ENCODE measurements at regions not wholly inside any gene's neighbourhood (a gene's known extent, or its start where the extent isn't known, plus 50 kb on each side); places are given as distances from the start of the nearest gene placed in this dataset.

DNA sequence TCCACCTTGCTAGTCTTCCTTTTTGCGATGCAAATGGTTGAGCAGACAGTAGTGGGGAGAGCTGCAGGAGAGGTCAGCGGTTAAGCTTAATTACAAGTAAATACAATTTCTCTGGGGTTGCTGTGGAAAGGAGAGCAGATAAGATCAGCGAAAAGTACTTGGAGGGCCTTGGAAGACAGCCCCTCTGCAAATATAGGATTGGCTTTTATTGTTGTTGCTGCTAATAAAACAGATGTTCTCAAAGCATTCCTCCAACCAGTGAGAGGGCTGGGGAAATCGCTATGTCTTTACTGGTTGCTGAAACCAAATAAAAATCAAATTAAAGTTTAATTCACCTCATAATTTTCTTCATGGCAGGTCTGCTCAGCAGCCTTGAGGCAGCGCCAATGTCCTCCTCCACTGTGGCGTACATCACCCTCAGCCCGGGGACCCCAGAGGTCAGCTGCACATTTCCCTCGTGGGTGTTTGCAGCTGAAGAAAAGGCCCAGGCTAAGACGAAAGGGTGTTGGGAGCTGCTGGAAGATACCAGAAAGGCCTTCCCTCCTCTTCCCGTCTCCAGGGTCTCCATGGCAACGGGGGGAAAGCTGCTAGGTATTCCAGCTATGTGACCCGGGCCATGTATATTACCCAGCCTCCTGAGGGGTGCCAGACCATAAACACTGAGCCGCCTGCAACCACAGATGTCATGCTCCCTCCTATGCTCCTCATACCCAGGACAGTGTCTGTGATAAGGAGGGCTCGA is 54.6 kb upstream of the POU2F1 start:
- H3K4me3 Mint-ChIP-seq: no peak overlapping the region
- DNase-seq: no peak
- intact Hi-C loops (cut with micrococcal nuclease): no loop called here
- H3K36me3 Mint-ChIP-seq: no peaks in the 10 kb centered on the region
- no peaks in the 10 kb centered on the region for H3K4me1 ChIP-seq (ENCODE audit: control insufficient read depth in 1 of 2, insufficient read depth in 2 of 2, low read length in 2 of 2)
- no peak overlapping the region for H3K27ac Mint-ChIP-seq
- H3K9me3 ChIP-seq (replicated peaks in 1 of 2; ENCODE audit: control insufficient read depth in 1 of 2, insufficient read depth in 1 of 2, low read length in 2 of 2): peaks cover 0 to 3% of the 10 kb centered on the region in 2 donors
- TF ChIP-seq, protein P1, sequence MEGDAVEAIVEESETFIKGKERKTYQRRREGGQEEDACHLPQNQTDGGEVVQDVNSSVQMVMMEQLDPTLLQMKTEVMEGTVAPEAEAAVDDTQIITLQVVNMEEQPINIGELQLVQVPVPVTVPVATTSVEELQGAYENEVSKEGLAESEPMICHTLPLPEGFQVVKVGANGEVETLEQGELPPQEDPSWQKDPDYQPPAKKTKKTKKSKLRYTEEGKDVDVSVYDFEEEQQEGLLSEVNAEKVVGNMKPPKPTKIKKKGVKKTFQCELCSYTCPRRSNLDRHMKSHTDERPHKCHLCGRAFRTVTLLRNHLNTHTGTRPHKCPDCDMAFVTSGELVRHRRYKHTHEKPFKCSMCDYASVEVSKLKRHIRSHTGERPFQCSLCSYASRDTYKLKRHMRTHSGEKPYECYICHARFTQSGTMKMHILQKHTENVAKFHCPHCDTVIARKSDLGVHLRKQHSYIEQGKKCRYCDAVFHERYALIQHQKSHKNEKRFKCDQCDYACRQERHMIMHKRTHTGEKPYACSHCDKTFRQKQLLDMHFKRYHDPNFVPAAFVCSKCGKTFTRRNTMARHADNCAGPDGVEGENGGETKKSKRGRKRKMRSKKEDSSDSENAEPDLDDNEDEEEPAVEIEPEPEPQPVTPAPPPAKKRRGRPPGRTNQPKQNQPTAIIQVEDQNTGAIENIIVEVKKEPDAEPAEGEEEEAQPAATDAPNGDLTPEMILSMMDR (IDR thresholded peaks at IDR 0.05): no peak
- no peaks in the 10 kb centered on the region for H4K20me1 ChIP-seq (ENCODE audit: insufficient read depth, low read length)
- no peaks in the 10 kb centered on the region for H3K36me3 ChIP-seq (replicated peaks in 1 of 2; ENCODE audit: control insufficient read depth in 1 of 2, insufficient read depth in 2 of 2, low read length in 2 of 2)
- H3K79me2 ChIP-seq (ENCODE audit: insufficient read depth, low read length): no peaks in the 10 kb centered on the region
- 96% methylated on average over 4 of the region's 14 CpGs for WGBS (ENCODE audit: insufficient coverage)
- no peaks in the 10 kb centered on the region for H3K27me3 ChIP-seq (ENCODE audit: control insufficient read depth in 2 of 2, insufficient read depth in 2 of 2, low read length in 2 of 2)
- H3K27ac ChIP-seq (ENCODE audit: low read depth in 1 of 2, low read length in 2 of 2): no peak overlapping the region
- no peak overlapping the region for H3K9ac ChIP-seq (ENCODE audit: insufficient read depth, low read length, poor library complexity, severe bottlenecking)
- H3K27me3 Mint-ChIP-seq (ENCODE audit: low read depth in 3 of 3): peaks cover 0 to 8% (median 2%) of the 10 kb centered on the region in 3 donors
- H3K4me3 ChIP-seq (replicated peaks in 1 of 3; ENCODE audit: low read depth in 2 of 3, low read length in 3 of 3): no peak overlapping the region
- H3K4me2 ChIP-seq (replicated peaks; ENCODE audit: extremely low read depth, low read length, poor library complexity, severe bottlenecking): no peak overlapping the region
- H2AFZ ChIP-seq (ENCODE audit: insufficient read depth, low read depth, low read length, poor library complexity, severe bottlenecking): no peak overlapping the region
- H3K4me1 Mint-ChIP-seq: no peaks in the 10 kb centered on the region
- peaks cover 0 to 11% (median 2%) of the 10 kb centered on the region in 7 donors for H3K9me3 Mint-ChIP-seq

DNA sequence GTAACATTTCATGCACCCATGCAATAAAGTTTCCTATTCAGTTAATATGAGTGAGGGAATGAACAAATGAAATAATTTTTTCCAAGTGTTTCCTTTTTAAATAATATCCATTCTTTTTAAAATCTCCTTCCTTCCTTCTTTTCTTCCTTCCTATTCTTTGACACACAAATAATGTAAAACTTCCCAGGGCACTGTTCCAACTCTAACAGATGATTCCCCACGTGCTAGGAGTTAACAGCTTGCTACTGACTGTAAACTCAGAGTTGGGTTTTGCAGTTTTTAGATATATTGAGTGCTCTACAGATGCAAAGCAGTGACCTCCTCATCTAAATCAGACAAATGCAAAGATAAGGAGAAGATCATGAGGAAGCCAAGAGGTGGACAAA is 54.0 kb upstream of the POU2F1 start:
- Histone ChIP-seq H2AFZ (ENCODE audit: insufficient read depth, low read depth, low read length, poor library complexity, severe bottlenecking) (no peak overlapping the region), H4K20me1 (ENCODE audit: insufficient read depth, low read length) (no peaks in the 10 kb centered on the region), H3K4me2 (replicated peaks; ENCODE audit: extremely low read depth, low read length, poor library complexity, severe bottlenecking) (no peak overlapping the region), H3K27ac (ENCODE audit: low read depth in 1 of 2, low read length in 2 of 2) (no peak overlapping the region), H3K79me2 (ENCODE audit: insufficient read depth, low read length) (no peaks in the 10 kb centered on the region), H3K4me1 (ENCODE audit: control insufficient read depth in 1 of 2, insufficient read depth in 2 of 2, low read length in 2 of 2) (no peaks in the 10 kb centered on the region), H3K36me3 (replicated peaks in 1 of 2; ENCODE audit: control insufficient read depth in 1 of 2, insufficient read depth in 2 of 2, low read length in 2 of 2) (no peaks in the 10 kb centered on the region), H3K9ac (ENCODE audit: insufficient read depth, low read length, poor library complexity, severe bottlenecking) (no peak overlapping the region), H3K27me3 (ENCODE audit: control insufficient read depth in 2 of 2, insufficient read depth in 2 of 2, low read length in 2 of 2) (no peaks in the 10 kb centered on the region), H3K4me3 (replicated peaks in 1 of 3; ENCODE audit: low read depth in 2 of 3, low read length in 3 of 3) (no peak overlapping the region), H3K9me3 (replicated peaks in 1 of 2; ENCODE audit: control insufficient read depth in 1 of 2, insufficient read depth in 1 of 2, low read length in 2 of 2) (peaks cover 0 to 3% of the 10 kb centered on the region in 2 donors)
- Mint-ChIP-seq H3K27ac (no peak overlapping the region), H3K4me1 (no peaks in the 10 kb centered on the region), H3K9me3 (peaks cover 0 to 11% (median 2%) of the 10 kb centered on the region in 7 donors), H3K36me3 (no peaks in the 10 kb centered on the region), H3K27me3 (ENCODE audit: low read depth in 3 of 3) (peaks cover 0 to 8% (median 2%) of the 10 kb centered on the region in 3 donors), H3K4me3 (no peak overlapping the region)
- TF ChIP-seq, protein P1 (IDR thresholded peaks at IDR 0.05): no peak
- DNase-seq: no peak
- WGBS (ENCODE audit: insufficient coverage): no CpG with 5 or more reads among the region's 1 CpG
- intact Hi-C loops (cut with micrococcal nuclease): no loop called here
